HG03460 (cell line): ENCODE measurements at regions not wholly inside any gene's neighbourhood (a gene's known extent, or its start where the extent isn't known, plus 50 kb on each side); places are given as distances from the start of the nearest gene placed in this dataset.
"Not testable (repeated sequence)": the region's sequence is repeated elsewhere in the genome, so short reads cannot be mapped to it uniquely, and the experiment has no call there.

ENCODE experiments used
- ATAC-seq: cut with Tn5 transposase; IDR thresholded peaks from one replicate; pipeline ENCODE4 v1.9.1; 2021; ENCODE audit not compliant: unreplicated experiment

DNA sequence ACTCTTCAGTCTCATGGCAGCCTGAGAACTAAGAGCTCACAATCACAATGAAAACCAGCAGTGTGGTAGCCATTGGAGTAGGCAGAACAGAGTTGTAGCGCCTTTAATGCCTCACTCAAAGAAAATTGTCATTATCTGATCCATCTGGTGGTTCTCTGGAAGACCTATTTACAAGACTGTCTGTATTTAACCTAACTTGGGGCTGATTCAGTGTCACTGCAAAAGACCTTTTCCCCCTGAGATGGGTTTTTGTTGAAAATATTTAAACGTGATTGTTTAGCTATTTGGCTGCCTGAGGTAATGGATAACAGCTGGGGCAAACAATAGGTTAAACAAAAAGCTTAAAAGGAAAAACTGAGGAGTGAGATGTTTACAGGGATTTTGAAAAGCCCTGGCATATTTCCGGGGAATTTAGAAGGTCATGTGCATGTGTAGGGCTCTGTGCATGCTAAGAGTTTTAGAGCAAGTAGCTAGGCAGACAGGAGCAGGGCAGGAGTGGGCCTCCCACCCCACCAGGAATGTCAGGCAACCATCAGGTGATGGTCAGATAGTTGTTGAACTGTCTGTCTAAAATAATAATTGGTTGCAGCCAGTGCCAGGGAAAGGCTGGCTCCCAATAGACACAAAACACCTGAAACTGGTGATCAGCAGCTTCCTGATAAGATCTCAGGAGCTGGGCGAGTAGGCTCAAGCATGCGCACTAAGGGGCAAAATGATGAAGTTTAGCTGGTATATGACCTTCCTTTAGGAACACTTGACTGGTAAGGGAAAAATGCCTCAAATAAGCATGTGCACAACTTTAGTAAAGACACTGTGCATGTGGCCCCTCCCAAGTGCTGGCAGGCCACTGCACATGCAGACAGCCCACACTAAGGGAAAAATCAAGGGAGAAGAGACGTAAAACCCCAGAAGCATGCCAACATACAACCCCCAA, 70.8 kb upstream of the AKIRIN2 start:
- no peak for ATAC-seq

DNA sequence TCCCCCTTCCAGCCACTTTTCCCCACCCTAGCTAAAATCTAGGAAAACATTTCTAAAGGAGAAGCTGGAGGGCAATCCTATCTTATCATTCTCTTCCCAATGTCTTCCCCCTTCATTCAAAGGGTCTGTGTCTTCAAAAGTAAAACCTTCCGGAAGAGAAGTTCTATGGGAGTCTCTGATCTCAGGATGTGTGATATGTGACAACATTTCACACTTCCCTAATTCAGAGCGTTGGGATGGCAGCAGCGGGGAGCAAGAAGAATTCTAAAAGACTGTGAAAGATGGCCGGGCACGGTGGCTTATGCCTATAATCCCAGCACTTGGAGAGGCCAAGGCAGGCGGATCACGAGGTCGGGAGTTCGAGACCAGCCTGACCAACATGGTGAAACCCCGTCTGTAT, 65.4 kb upstream of the AKIRIN2 start:
- no peak for ATAC-seq

DNA sequence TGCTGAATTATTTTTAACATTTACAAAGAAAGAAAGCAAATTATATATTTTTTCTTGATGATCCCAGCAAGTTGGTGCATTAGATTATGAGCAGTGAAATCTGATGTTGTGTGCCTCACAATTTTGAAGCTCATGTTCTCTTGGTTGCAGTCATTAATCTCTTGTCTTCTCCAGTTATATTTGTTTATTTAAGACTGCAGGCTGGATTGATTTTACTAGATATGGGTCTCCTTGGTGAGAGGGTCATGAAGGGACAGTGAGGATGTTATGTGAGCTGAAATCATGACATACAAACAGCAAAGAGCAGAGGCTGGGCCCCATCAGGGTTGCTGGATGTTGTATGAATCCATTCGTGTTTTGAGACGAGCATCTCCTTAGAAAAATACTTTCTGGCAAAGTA, 64.2 kb upstream of the AKIRIN2 start:
- no peak for ATAC-seq

DNA sequence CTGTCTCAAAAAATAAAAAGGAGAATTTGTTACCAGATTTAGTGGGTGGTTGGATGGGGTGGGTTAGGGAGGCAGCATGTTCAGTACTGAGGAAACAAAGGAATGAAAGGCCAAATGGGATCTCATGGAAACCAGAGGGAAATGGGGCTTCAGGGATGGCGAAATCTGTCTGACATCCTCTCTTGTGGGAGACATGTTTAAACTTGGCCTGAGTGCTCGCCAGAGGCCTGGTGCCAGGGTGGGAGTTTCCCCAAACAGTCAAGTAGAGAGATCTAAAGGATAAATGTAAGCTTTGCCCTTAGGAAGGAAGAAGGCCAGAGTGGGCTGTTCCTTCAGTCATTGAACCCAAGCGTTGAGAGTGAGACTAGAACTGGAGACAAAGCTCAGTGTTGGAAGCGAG, 61.9 kb upstream of the AKIRIN2 start:
- no peak for ATAC-seq

DNA sequence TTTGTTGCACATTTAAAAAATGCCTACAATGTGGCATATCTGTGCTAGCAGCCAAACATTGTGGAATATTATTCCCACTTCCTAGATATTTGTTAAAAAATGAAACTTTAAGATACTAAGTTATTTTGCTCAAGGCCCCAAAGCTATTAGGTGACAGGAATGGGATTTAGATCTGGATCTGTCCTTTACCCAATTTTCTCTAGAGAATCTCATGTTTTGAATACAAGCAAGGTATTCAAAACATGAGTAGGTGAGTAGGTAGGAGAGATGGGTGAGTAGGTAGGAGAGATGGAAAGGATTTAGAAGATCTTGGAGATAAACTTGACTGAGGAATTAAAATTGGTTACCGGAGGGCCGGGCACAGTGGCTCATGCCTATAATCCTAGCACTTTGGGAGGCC, 61.2 kb upstream of the AKIRIN2 start:
- no peak for ATAC-seq

DNA sequence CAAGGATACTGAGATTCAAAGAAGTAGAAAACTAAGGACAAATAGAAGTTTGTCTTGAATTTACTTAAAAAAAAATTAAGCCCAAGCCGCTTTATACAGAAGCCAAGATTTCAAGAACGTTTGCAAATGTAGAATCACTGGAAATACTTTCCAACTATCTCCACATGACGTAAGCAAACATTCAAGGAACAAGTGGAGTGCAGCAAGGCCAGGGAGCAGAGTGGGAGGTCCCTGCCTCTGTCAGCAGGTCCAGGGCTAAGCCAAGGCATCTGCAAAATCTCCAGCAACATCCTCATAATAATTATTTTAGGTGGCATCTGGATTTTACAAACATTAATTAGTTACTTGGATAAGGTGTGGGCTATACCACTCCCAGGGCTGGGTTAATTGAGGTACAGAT, 60.1 kb upstream of the AKIRIN2 start:
- no peak for ATAC-seq

DNA sequence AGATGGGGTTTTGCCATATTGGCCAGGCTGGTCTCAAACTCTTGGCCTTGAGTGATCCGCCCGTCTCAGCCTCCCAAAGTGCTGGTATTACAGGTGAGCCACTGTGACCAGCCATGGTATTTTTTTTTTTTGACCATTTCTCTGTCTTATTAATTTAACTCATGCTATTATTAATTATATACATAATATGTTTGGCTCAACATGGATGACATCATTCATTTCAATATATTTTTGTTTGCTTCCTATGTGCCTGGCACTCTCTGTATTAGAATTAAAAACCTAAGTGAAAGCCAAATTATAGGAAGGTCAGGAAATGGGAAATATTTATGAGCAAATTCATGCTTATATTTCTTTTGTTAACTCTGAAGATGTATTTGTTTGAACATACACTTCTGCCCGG, 55.8 kb upstream of the AKIRIN2 start:
- no peak for ATAC-seq

DNA sequence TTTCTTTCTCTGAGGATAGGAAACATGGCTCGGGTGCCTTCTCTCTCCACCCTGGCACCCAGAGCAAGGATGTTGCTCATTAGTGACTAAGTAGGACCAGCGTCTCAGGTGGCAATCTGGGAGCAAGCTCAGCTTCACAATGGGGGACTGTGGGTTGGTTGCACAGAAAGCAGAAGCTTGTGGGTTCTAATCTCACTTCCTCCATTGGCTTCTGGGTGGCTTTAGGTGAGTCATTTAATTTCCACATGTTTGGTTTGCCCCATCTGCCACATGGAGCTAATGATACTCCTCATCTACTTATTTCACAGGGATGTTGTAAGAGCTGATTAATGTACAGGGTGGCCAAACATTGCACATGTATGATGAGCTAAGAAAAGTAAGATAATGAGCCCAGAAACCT, 54.8 kb upstream of the AKIRIN2 start:
- peak; percentile 94 for ATAC-seq

DNA sequence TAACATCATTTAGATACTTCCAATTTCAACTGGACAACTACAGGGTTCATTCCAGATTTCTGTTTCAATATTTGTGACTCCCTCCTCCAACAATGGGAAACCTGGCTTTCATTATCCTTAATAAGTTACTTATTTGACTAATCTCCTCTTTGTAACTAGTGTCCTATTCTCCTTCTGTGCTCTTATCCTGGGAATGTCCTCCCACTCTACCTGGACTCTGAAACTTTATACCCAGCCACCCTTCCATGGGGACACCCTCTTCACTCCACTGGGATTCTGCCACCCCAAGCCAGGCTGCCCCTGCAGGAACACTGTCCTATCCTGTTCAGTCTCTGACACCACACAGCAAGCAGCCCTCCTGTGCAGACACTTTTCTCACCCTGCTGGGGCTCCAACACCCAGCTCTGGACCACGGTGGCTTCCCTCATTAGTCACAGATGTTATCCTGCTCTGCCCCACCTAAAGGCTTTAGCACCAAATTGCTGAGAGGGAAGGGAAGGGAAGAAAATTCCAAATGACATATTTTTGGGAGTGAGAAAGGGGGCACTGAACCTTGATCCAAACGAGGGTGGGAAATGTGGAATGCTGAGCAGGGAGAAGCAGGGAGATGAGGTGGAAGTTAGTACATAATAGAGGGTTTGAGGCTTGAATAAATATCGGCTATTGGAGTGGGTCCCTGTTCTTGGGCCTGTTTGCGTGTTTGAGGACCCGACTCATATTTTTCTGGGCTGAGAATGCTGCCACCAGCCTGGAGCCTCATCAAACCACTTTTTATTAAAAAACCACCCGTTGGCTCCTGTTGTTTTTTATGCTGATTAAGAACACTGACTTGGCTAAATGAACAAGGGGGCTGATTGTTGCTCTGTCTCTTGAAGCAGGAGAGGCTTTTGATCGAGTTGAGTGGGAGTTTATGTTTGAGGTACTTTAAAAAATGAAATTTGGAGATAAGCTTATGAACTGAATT, 54.0 kb upstream of the AKIRIN2 start:
- no peak for ATAC-seq

DNA sequence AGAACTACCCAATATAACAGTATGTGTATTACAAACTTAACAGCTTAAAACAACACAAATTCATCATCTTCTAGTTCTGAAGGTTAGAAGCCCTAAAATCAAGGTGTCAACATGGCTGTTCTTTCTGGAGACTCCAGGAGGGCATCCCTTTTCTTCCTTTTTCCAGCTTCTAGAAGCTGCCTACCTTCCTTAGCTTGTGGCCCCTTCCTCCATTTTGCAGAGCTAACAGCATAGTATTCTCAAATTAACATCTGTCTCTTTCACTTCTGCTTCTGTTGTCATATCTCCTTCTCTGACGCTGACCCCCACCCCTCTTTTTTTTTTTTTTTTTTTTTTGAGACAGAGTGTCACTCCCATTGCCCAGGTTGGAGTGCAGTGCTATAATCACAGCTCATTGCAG, 52.8 kb upstream of the AKIRIN2 start:
- peak; percentile 32 for ATAC-seq

DNA sequence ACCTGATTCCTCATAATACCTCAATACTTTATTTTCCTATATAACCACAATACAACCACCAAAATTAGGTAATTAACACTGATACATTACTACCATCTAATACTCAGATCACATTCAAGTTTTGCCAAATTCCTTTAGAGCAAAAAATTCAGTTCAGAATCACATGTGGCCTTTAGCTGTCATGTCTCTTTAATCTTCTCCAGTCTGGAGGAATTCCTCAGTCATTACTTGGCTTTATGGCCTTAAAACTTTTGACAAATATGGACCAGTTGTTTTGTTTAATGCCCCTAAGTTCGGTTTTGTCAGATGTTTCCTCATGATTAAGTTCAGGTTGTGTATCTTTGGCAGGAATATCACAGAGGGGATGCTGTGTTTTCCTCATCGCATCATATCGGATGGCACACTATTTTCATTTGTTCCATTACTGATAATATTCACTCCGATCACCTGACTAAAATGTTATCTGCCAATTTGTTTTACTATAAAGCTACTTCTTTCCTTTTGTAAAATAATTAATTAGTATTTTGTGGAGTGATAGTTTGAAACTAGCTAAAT, 51.2 kb upstream of the AKIRIN2 start:
- no peak for ATAC-seq

DNA sequence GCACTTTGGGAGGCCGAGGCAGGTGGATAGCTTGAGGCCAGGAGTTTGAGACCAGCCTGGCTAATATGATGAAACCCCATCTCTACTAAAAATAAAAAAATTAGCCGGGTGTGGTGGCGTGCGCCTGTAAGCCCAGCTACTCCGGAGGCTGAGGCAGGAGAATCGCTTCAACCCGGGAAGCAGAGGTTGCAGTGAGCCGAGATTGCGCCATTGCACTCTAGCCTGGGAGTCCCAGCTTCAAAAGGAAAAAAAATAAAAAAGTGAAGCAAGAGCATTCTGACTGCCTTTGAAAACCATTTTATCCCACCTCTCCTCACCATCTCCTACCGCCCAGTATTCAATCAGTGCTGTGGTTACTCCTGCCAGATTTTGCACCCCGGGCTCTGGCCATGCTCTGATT, 50.5 kb upstream of the AKIRIN2 start:
- ATAC-seq: not testable (repeated sequence)
